Kidney (tissue), 13 donors: ENCODE measurements at regions not wholly inside any gene's neighbourhood (a gene's known extent, or its start where the extent isn't known, plus 50 kb on each side); places are given as distances from the start of the nearest gene placed in this dataset.

Experiments used
- DNase-seq, 5 donors: peaks; one replicate each; pipeline ENCODE4 v3.0.0-alpha.2; 2013 to 2020
- FAIRE-seq: peaks from 2 replicates; lab custom pipeline; 2012; peaks lifted over from hg19 to GRCh38; lab: Jason Lieb, UNC
- H3K27ac ChIP-seq, 2 donors: one replicate each; pipeline ENCODE4 v1.7.0; 2013; ENCODE audit warnings: low read depth in 2 of 2, low read length in 2 of 2, inconsistent platforms in 1 of 2
- H3K27me3 ChIP-seq: one replicate; pipeline ENCODE4 v1.7.1; 2013; ENCODE audit warnings: low read length, inconsistent platforms; ENCODE audit not compliant: control insufficient read depth, insufficient read depth
- H3K36me3 ChIP-seq, 3 donors: one replicate each; pipeline versions ENCODE4 v1.7.0 to v1.7.1; 2013; ENCODE audit warnings: low read length in 3 of 3, control low read depth in 1 of 3, inconsistent platforms in 1 of 3; ENCODE audit not compliant: insufficient read depth in 3 of 3, control insufficient read depth in 2 of 3
- H3K4me1 ChIP-seq, 3 donors: one replicate each; pipeline versions ENCODE4 v1.7.0 to v1.7.1; 2013; ENCODE audit warnings: low read length in 3 of 3, inconsistent platforms in 1 of 3, low read depth in 1 of 3; ENCODE audit not compliant: control insufficient read depth in 2 of 3, insufficient read depth in 2 of 3
- H3K4me3 ChIP-seq, 3 donors: one replicate each; pipeline versions ENCODE4 v1.7.0 to v1.8.1; 2013; ENCODE audit warnings: low read length in 3 of 3, control low read depth in 1 of 3, inconsistent platforms in 1 of 3
- H3K9ac ChIP-seq, 3 donors: one replicate each; pipeline versions ENCODE4 v1.7.0 to v1.7.1; 2013; ENCODE audit warnings: low read length in 3 of 3, control low read depth in 1 of 3, inconsistent platforms in 1 of 3
- H3K9me3 ChIP-seq, 3 donors: one replicate each; pipeline versions ENCODE4 v1.7.0 to v1.7.1; 2013; ENCODE audit warnings: low read length in 3 of 3, control low read depth in 1 of 3, inconsistent platforms in 1 of 3; ENCODE audit not compliant: control insufficient read depth in 2 of 3, insufficient read depth in 1 of 3
- intact Hi-C: fragments of 100-400 bp; cut with DNase I; formaldehyde crosslinking; loops from one replicate; pipeline ENCODE4 v1.11.1; 2022
- TF ChIP-seq, protein P1 (sequence below): IDR thresholded peaks from 3 replicates; pipeline ENCODE4 v1.5.1; 2012; ENCODE audit warnings: mild to moderate bottlenecking, moderate library complexity, borderline replicate concordance; ENCODE audit not compliant: insufficient read depth; ENCODE audit errors: extremely low read depth
- donor health status: control.
- donor health status: control.
- donor health status: control.
- donor health status: control.
- donor health status: control.
- donor health status: DM: yes; HTN: yes; CAD: no.
- donor health status: Normal renal cell carcinoma (clear cell type).

DNA sequence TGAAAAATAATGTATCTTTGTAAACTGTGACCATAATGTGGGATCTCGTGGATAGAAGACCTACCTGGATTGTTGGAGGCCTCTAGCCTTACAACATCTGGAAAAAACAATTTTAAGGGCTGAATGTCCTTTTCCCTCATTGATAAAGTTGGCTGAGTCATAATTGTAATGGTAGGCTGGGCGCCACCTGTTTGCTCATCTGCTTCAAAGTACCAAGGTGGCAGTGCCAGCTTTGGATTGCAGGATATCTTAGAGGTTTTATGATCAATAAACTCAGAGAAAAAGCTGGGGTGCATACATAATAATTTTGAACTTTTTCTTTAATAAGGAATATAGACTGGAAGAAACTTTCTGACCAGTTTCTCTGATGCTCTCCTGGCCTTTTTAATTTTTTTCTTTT, 653.4 kb downstream of the MMUT start:
- DNase-seq (no peak), FAIRE-seq (no peak)
- TF ChIP-seq, protein P1, sequence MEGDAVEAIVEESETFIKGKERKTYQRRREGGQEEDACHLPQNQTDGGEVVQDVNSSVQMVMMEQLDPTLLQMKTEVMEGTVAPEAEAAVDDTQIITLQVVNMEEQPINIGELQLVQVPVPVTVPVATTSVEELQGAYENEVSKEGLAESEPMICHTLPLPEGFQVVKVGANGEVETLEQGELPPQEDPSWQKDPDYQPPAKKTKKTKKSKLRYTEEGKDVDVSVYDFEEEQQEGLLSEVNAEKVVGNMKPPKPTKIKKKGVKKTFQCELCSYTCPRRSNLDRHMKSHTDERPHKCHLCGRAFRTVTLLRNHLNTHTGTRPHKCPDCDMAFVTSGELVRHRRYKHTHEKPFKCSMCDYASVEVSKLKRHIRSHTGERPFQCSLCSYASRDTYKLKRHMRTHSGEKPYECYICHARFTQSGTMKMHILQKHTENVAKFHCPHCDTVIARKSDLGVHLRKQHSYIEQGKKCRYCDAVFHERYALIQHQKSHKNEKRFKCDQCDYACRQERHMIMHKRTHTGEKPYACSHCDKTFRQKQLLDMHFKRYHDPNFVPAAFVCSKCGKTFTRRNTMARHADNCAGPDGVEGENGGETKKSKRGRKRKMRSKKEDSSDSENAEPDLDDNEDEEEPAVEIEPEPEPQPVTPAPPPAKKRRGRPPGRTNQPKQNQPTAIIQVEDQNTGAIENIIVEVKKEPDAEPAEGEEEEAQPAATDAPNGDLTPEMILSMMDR = no peak
- Histone ChIP-seq H3K36me3 (no peaks in the 10 kb centered on the region), H3K4me1 (no peaks in the 10 kb centered on the region), H3K9me3 (no peaks in the 10 kb centered on the region), H3K9ac (no peak overlapping the region), H3K27me3 (no peaks in the 10 kb centered on the region), H3K4me3 (no peak overlapping the region), H3K27ac (no peak overlapping the region)
- intact Hi-C loops = no loop called here

DNA sequence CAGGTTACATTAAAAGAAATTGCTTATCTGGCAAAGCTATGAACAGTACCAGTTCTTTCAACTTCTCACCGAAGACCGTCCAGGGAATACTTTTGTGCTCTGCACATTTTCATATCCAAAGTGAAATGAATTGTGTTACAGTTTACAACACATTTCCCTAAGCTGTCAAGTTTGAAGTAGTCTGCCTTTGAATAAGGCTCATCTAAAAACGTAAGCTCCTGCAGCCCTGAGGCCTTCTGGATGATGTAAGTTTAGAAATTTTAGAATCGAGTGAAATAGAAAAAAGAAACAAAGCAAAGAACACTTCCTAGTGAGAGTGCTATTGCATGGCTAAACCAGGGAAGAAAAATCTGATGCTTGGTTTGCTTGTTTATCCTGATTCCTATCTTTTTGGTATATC, 653.8 kb downstream of the MMUT start:
- Histone ChIP-seq H3K9ac (no peak overlapping the region), H3K9me3 (no peaks in the 10 kb centered on the region), H3K4me1 (no peaks in the 10 kb centered on the region), H3K36me3 (no peaks in the 10 kb centered on the region), H3K4me3 (no peak overlapping the region), H3K27ac (no peak overlapping the region), H3K27me3 (no peaks in the 10 kb centered on the region)
- FAIRE-seq = no peak
- DNase-seq = no peak
- intact Hi-C loops = no loop called here
- TF ChIP-seq, protein P1 = no peak

DNA sequence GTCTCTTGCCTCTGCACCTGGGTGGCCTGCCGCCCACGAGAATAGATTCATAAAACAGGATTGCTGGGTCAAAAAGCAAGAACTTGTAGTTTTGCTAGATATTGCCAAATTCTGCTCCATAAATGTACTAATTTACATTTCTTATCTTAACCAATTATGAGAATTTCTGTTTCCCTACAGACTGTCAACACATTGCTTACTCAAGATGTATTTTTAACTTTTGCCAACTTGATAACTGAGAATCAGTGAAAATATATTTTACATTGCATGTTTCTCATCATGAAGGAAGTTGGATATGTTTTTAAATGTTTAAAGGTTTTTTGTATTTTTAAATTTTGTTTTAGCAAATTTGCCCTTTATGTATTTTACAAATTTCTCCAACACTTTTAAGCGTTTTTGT, 664.8 kb downstream of the MMUT start:
- no peak overlapping the region for H3K9ac ChIP-seq
- no peak for FAIRE-seq

DNA sequence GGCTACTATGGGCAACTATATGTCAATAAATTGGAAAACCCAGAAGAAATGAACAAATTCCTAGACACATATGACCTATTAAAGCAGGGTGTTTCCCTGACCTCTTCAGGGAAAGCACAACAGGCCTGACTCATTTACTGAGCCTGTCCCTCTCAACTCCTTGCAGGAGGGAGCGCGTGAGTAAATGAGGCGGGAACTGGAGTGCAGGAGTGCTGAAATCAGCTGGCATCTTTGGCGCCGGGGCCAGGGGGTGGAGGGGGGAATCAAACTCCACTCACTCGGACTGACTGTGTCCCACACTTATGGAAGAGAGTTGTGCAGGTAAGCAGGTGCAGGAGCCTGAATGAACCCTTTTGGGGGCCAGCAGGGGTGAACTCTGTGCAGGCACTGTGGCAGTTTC, 671.2 kb upstream of the PTCHD4 start:
- FAIRE-seq (no peak), DNase-seq (peak in 3 of 5 donors; percentile 3 to 11 (median 6))
- no peak overlapping the region for H3K4me3 ChIP-seq
- no peaks in the 10 kb centered on the region for H3K4me1 ChIP-seq
- TF ChIP-seq, protein P1 = no peak
- H3K9ac ChIP-seq = no peak overlapping the region
- no peaks in the 10 kb centered on the region for H3K36me3 ChIP-seq
- intact Hi-C loops = no loop called here
- no peaks in the 10 kb centered on the region for H3K27me3 ChIP-seq
- no peak overlapping the region for H3K27ac ChIP-seq
- peaks cover 0 to 2% (median 0%) of the 10 kb centered on the region in 3 donors for H3K9me3 ChIP-seq

More for the DNA sequence above, 664.8 kb downstream of the MMUT start:
- intact Hi-C loops = no loop called here
- TF ChIP-seq, protein P1 = no peak
- Histone ChIP-seq H3K4me1 (no peaks in the 10 kb centered on the region), H3K27ac (no peak overlapping the region), H3K36me3 (no peaks in the 10 kb centered on the region), H3K4me3 (no peak overlapping the region), H3K27me3 (no peaks in the 10 kb centered on the region), H3K9me3 (no peaks in the 10 kb centered on the region)
- DNase-seq = no peak
